HS-5 (cell line): ENCODE measurements at regions not wholly inside any gene's neighbourhood (a gene's known extent, or its start where the extent isn't known, plus 50 kb on each side); places are given as distances from the start of the nearest gene placed in this dataset.
"Not testable (repeated sequence)": the region's sequence is repeated elsewhere in the genome, so short reads cannot be mapped to it uniquely, and the experiment has no call there.

Source experiments
- DNase-seq: peaks from one replicate; pipeline ENCODE4 v3.0.0-alpha.2; 2012; ENCODE audit warnings: low read depth

GRCh38 chr6:85357651-85358050 lies 92.2 kb upstream of the NT5E start:
- no peak for DNase-seq

DNA sequence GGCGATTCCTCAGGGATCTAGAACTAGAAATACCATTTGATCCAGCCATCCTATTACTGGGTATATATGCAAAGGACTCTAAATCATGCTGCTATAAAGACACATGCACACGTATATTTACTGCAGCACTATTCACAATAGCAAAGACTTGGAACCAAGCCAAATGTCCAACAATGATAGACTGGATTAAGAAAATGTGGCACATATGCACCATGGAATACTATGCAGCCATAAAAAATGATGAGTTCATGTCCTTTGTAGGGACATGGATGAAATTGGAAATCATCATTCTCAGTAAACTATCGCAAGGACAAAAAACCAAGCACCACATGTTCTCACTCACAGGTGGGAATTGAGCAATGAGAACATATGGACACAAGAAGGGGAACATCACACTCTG lies 93.1 kb upstream of the NT5E start:
- DNase-seq, result not testable (repeated sequence)

DNA sequence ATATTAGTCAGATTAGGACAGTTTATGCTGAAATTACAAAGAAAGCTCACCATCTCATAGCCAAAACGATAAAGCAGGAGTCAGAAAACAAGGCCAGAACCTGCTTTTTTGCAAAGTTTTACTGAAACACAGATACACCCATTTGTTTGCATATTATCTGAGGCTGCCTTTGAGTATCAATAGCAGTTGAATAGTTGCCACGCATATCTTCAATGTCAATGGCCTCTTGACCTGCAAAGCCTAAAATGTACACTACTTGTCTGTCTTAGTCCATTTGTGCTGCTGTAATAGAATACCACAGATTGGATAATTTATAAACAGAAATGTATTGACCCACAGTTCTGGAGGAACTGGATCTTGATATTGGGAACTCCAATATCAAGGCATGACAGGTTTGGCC lies 94.1 kb upstream of the NT5E start:
- DNase-seq, result no peak

GRCh38 chr6:85354761-85355618 lies 94.9 kb upstream of the NT5E start:
- DNase-seq, result peak; percentile 48

- no peak for DNase-seq
Measured at GRCh38 chr6:85353012-85353411, 96.9 kb upstream of the NT5E start.

- no peak for DNase-seq
Measured at GRCh38 chr6:85348643-85349042, 101.2 kb upstream of the NT5E start.

DNA sequence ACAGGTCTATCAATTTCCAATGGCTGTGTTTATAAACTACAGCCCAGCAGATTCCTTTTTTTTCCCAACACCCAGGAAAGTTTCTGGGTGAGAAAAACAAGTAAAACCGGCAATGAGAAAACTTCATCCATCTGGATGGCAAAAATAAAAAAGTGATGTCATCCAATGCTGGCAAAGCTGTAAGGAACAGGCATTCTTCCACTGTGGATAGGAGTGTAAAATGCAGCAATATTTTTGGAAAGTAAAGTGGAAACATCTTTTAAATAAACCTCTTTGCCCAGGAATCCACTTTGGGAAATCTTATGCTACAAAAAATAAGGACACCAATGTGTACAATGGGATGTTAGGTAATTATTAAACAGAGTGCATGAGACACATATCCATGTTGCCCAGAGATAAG lies 102.1 kb upstream of the NT5E start:
- no peak for DNase-seq

GRCh38 chr6:85346196-85346595 lies 103.7 kb upstream of the NT5E start:
- no peak for DNase-seq

GRCh38 chr6:85344996-85345395 lies 104.9 kb upstream of the NT5E start:
- no peak for DNase-seq

DNA sequence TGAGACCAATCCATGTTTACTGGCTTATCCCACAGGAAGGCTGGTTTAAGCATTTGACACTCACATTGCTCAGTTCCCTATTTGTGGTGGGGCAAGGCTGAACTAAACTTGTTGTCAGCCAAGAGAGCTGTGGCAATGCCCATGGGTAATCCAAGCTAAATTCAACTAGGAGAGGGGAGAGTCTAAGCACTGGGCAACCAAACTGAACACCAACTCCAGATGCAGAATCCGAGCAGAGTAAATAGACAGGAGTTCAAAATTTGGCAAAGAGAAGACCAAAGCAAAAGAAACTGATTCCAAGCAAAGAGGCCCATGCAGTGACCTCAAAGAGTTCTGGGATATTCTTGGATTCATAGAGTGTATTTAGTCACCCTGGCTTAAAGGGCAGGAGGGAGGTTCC lies 106.5 kb upstream of the NT5E start:
- no peak for DNase-seq

- DNase-seq, result no peak
Measured at GRCh38 chr6:85329196-85329595, 120.7 kb upstream of the NT5E start.

DNA sequence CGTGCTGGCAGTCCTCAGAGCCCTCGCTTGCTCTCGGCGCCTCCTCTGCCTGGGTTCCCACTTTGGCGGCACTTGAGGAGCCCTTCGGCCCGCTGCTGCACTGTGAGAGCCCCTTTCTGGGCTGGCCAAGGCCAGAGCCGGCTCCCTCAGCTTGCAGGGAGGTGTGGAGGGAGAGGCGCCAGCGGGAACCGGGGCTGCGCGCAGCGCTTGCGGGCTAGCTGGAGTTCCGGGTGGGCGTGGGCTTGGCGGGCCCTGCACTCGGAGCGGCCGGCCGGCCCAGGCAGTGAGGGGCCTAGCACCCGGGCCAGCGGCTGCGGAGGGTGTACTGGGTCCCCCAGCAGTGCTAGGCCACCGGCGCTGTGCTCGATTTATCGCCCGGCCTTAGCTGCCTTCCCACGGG lies 124.1 kb upstream of the NT5E start:
- DNase-seq, result not testable (repeated sequence)

DNA sequence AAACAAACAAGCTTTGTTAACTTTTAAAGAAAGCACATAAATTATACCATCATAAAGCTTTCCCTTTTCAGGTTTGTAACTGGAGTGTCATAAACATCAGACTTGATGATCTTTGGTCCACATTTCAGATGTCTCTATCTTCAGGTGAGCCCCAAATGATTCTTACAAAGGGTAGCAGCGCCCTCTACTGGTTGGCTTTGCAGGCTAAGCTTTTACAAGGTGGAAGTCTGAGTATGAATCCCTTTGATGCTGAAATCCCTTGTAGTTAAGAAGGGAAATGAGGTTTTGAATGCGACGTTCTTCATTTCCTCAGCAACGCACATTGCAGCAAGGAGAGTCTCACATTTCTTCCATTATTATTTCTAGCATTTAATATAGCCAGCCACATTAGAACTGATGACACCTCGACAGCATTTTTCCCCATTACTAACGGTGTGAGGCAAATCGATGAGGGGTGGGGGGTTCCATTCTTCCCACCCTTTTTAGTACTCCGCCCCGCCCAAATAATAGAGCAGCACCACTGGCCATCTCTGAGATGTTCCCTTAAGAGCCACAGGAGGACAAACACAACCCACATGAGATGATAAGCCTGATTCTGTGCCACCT lies 126.3 kb upstream of the NT5E start:
- DNase-seq, result peak; percentile 50

DNA sequence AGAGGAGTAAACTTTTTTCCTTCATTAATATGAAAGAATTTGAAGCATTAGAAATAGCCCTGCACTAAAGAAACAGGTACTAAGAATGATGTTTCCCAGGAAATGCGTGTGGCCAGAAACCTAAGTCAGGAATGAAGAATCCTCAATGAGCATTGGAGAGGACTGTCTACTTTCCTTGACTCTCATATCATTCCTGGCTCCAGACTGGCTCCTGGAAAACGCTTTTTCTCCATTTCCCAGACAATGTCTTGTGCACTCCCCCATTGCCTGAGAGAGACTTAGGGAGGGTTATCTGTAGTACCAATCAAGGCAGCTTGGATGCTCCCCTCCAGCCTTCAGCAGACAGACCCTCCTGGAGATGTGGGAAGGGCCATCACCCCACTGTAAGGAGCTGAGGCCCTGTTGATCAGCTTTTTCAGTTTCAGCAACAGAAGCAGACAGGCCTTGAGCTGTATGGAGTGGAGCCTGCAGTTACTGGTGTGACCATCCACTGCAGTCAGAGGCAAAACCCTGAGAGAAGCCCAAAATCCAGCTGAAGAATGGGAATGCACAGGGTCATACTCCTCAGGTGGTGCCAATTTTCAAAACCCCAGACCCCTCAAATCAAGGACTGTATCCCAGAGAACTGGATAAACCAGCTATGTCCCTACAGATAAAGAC lies 127.3 kb upstream of the NT5E start:
- DNase-seq, result no peak

- no peak for DNase-seq
Measured at GRCh38 chr6:85321906-85322305, 128.0 kb upstream of the NT5E start.

- no peak for DNase-seq
Measured at GRCh38 chr6:85314586-85314985, 135.3 kb upstream of the NT5E start.

DNA sequence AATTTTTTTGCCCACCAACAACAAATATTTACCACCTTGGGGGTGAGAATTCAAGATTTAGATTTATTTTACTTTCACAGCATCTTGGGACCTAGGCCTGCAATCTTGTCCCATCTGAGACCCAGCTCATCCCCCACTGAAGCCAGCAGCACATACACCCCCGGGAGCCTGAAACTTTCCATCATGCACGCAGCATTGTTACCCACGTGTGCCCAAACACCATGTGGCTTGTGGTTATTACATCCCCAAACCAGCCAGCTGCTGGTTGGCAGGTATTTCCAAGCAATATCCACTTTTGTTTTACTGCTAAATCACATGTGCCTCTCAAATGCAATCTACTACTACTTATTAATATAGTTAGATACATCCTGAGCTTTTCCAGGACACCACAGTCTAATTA lies 149.3 kb upstream of the NT5E start:
- no peak for DNase-seq

GRCh38 chr6:85298553-85298952 lies 151.3 kb upstream of the NT5E start:
- DNase-seq, result no peak

GRCh38 chr6:85291326-85291725 lies 158.6 kb upstream of the NT5E start:
- DNase-seq, result no peak

- no peak for DNase-seq
Measured at GRCh38 chr6:85287654-85288053, 162.2 kb upstream of the NT5E start.

- no peak for DNase-seq
Measured at GRCh38 chr6:85287158-85287557, 162.7 kb upstream of the NT5E start.

DNA sequence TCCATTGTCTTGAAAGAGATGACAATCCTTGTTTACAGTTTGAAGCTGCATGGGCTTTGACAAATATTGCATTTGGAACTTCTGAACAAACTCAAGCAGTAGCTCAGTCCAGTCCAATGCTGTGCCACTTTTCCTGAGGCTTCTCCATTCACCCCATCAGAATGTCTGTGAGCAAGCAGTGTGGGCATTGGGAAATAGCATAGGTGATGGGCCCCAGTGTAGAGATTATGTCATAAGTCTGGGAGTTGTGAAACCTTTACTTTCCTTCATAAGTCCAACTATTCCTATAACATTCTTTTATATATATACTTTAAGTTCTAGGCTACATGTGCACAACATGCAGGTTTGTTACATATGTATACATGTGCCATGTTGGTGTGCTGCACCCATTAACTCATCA lies 163.4 kb upstream of the NT5E start:
- DNase-seq, result not testable (repeated sequence)

DNA sequence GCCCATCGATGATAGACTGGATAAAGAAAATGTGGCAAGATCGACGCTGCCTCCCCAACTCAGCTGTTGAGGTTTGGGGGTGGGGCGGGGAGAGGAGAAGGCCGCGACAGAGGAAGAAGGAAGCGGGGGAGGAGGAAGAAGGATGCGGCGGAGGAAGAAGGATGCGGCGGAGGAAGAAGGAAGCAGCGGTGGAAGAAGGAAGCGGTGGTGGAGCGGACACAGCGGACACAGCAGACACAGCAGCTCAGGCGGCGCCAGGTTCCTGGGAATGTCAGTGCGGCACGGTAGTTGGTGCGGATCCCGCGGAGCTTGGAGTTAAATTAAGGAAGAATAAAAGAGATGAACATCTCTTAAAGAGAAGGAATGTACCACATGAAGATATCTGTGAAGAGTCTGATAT lies 163.9 kb upstream of the NT5E start:
- DNase-seq, result no peak
